Stimulated activated CD4-positive, alpha-beta T cell treated with anti-CD3 and anti-CD28 coated beads, Interleukin-2, amount 100 ng/mL, for 24 hours (primary cell): ENCODE measurements at regions not wholly inside any gene's neighbourhood (a gene's known extent, or its start where the extent isn't known, plus 50 kb on each side); places are given as distances from the start of the nearest gene placed in this dataset.
"Not testable (repeated sequence)": the region's sequence is repeated elsewhere in the genome, so short reads cannot be mapped to it uniquely, and the experiment has no call there.

Experiments
- DNase-seq, 2 donors: peaks; one replicate each; pipeline ENCODE4 v3.0.0-alpha.2; 2020

DNA sequence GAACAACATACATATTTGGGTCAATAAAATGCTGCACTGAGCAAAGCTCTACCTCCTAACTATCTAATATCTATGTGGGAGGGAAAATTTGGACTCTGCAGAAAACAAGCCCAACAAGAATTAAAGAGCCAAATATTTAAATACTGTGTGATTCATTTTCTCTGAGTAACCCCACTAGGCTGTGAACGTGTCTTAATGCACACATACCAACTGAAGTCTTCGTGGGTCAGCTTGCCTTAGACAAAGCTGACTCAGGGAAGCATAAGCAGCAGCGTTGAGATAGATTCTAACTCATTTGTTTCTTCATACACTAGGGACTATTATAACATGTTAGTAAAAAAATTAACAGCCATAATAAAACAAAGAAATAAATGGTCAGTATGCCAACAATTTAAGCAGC is 114.3 kb downstream of the GJA1 start:
- DNase-seq = no peak

DNA sequence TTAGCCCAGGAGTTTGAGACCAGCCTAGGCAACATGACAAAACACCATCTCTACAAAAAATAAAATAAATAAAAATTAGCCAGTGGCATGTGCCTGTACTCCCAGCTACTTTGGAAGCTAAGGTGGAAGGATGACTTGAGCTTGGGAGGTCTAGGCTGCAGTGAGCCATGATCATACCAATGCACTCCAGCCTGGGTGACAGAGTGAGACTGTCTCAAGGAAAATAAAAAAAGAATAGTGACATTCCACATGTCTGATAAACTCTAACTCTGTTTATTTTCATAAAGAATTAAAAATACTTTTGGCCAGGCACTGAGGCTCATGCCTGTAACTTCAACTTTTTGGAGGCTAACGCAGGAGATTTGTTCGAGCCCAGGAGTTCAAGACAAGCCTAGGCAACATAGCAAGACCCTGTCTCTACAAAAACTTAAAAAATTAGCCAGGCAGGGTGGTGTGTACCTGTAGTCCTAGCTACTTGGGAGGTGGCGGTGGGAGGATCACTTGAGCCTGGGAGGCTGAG is 115.1 kb downstream of the GJA1 start:
- no peak for DNase-seq

DNA sequence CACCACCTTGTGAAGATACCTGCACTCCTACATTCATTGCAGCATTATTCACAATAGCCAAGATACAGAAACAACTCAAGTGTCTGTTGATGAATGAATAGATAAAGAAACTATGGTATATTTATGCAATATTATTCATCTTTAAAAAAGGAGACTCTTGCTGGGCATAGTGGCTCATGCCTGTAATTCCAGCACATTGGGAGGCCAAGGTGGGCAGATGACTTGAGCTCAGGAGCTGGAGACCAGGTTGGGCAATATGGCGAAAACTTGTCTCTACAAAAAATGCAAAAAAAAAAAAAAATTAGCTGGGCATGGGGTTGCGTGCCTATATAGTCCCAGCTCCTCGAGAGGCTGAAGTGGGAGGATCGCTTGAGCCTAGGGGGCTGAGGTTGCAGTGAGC is 119.8 kb downstream of the GJA1 start:
- DNase-seq = no peak

DNA sequence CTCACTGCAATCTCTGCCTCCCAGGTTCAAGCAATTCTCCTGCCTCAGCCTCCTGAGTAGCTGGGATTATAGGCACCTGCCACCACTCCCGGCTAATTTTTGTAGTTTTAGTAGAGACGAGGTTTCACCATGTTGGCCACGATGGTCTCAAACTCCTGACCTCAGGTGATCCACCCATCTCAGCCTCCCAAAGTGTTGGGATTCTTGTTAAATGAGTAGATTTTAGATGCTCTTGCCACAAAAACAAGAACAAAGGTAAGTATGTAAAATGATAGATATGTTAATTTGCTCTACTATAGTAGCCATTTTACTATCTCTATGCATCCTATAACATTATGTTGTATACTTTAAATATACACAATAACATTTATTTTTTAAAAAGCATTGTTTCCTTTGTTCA is 120.7 kb downstream of the GJA1 start:
- DNase-seq = not testable (repeated sequence)

DNA sequence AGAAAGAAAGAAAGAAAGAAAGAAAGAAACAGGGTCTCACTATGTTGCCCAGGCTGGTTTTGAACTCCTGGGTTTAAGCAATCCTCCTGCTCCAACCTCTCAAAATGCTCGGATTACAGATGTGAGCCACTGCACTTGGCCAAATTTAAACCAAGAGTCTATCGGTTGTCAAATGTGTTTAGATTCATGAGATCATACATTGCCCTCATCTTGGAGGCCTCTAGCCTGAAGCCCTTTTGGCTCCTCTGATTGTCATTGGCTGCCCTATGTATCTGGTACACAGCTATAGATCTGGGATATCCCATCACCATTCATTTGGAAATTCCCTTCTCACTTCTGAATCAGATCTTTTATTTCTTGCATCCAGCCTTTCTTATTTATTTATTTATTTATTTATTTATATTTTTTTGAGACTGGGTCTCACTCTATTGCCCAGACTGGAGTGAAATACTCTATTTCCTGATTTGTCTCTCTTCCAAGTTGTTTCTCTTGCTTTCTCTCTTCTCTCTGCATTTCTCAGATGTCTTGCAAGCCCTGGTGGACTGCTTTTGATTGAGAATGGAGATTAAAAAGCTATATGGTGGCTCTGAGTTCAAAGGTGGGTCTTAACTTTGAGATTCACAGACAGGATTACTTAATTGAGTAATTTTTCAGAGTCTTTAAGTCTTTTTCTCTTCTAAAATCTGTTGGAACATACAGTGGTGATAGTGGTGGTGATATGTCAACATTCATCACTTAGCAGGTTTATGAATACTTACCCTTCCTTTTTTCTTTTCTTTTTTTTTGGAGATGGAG is 121.9 kb downstream of the GJA1 start:
- DNase-seq = no peak

DNA sequence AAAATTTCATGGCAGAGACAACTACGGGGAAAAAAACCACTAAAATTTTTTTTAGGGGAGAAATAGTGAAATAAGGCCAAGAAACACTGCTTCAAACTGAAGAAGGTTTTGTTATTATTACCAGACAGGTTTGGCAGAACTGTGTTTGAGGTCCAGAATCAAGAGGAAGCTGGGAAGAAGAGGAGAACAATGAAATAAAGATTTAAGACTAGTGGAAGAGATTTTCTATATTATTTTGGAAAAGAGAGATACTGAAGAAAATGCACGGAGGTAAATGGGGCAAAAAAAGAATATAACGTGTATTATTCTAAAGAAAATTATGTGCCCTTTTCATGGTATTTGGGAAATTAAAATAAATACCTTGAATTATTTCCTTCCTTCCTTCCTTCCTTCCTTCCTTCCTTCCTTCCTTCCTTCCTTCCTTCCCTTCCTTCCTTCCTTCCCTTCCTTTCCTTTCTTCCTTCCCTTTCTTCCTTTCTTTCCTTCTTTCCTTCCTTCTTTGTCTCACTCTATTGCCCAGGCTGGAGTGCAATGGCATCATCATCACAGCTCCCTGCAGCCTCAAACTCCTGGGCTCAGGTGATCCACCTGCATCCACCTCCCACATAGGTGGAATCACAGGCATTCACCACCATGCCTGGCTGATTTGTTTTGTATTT is 124.3 kb downstream of the GJA1 start:
- DNase-seq = no peak

DNA sequence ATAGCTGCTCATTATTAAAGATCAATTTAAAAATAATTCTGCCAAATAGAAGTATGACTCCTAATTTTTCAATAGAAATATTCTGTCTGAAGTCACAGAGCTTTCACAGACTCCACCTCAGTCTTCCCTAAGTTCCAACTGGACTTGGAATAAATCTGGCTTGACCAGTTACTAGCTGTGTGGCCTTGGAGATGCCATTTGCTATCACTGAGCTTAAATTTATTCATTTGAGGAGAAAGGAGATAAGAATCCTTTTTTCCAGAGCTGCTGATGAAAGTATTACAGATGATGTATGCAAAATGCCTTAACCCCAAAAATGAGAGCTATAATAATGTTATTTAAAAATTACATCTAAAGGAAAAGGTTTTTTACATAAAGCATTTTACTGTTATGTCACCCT is 125.0 kb downstream of the GJA1 start:
- DNase-seq = no peak

DNA sequence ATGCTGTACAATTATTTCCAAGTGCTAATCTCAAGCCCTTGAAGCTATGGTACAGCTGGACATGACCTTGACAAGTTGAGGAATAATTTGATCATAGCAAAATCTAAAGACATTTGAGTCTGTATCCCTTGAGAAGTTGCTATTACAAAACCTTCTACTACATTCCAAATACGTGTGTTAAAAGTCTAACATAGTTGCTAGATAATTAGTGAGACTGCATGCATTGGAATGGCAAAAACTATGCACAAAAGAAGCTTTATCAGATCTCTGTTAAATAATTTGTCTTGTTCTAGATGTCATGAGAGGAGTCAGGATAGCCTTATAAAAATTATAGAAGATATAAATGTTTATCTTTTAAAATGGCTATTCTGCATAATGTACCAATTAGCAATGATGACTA is 127.8 kb downstream of the GJA1 start:
- no peak for DNase-seq

DNA sequence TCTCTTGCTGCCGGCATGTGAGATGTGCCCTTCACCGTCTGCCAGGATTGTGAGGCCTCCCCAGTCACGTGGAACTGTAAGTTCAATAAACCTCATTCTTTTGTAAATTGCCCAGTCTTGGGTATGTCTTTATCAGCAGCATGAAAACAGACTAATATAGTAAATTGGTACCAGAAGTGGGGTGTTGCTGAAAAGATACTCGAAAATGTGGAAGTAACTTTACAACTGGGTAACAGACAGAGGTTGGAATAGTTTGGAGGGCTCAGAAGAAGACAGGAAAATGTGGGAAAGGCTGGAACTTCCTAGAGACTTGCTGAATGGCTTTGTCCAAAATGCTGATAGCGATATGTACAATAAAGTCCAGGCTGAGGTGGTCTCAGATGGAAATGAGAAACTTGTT is 129.1 kb downstream of the GJA1 start:
- not testable (repeated sequence) for DNase-seq

DNA sequence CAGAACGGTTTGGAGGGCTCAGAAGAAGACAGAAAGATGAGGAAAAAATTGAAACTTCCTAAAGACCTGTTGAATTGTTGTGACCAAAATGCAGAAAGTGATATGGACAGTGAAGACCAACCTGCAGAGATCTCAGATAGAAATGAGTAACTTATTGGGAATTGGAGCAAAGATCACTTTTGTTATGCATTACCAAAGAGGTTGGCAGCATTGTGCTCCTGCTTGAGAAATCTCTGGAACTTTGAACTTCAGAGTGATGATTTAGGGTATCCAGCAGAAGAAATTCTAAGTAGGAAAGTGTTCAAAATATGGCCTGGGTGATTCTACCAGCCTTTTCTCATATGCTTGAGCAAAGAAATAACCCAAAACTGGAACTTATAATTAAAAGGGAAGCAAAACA is 136.0 kb downstream of the GJA1 start:
- DNase-seq = no peak

DNA sequence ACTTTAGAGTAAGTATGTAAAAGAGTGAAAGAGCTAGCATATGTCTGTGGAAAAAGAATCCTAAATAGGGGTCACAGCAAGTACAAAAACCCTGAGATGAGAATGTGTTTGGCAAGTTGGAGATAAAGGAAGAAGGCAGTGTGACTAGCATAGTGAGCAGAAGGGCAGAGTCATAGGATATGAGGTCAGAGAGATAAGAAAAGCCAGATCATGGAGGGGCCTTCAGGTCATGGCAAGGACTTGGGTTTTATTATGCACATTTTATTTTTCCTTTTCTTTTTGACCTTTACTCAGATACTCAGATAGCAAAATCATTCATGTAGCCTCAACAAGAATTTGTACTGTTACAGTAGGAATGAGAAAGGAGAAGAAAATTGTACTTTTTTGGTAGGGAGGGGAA is 138.0 kb downstream of the GJA1 start:
- no peak for DNase-seq

DNA sequence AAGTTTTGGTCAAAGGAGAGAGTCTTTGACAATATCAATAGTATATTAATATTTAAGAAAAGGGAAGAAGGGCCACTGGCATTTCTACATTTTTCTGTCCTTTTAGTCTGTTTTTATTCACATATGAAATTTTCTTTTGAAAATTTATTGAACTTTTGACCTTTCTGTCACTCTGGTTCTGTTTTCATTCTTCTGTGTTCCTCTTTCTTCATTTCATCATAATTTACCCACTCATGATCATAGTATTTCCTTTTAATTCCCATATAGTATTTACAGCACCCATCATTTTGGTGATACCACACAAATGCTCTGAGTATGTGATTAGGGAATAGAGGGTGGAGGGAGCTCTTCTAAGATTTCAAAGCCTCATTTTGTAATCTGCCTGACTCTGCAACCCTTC is 142.8 kb downstream of the GJA1 start:
- no peak for DNase-seq

DNA sequence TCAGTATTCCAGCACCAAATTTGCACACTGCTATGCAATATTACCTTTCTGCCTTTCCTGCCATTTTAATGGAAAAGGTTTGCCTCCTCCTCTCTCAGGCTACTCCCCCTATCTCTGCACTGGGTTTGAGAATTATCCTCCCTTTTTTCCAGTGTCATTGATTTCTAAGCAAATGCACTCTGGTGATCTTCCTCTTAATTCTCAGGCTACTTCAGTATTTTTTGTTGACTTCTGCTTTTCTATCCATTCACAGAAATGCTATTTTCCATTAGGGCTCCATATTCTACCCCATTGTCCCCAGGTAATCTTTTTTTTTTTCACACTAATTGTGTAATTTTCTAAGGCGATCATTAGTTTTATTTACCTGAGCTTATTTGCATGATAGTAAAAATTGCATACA is 144.0 kb downstream of the GJA1 start:
- no peak for DNase-seq

DNA sequence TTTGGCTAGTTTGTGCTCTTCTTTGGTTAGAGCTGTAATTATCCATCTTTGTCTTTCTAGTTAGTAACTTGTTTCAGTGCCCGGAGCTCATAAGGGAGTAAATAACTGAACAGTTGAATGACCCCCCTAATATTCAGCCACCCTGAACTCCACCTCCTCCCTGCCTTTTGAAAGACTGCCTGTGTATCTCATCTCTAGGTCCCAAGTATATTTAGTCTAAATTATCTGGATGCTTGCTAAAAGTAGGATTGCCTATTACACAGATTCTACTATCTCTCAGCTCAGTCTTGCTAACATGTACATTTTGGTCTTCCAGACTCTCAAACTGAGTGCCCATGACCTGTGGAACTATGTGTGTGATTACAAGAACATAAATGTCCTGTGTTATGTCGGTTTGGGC is 145.9 kb downstream of the GJA1 start:
- DNase-seq = no peak

DNA sequence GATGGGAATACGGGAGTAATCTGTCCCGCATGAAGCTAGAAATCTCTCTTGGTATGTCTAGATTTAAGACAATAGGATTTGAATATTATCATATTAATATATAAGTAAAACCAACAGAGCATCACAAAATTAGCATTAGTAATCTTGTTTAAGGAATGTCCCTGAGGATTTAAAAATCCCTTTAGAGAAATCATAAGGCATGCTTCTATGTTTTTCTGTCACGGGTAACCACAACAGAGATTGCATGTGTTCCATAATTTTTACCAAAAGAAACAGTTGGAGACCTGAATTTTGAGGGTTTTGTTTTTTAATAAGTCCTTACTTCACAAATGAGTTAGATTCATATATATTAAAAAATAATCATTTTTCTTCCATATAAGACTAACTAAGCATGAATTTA is 146.8 kb downstream of the GJA1 start:
- DNase-seq = no peak

DNA sequence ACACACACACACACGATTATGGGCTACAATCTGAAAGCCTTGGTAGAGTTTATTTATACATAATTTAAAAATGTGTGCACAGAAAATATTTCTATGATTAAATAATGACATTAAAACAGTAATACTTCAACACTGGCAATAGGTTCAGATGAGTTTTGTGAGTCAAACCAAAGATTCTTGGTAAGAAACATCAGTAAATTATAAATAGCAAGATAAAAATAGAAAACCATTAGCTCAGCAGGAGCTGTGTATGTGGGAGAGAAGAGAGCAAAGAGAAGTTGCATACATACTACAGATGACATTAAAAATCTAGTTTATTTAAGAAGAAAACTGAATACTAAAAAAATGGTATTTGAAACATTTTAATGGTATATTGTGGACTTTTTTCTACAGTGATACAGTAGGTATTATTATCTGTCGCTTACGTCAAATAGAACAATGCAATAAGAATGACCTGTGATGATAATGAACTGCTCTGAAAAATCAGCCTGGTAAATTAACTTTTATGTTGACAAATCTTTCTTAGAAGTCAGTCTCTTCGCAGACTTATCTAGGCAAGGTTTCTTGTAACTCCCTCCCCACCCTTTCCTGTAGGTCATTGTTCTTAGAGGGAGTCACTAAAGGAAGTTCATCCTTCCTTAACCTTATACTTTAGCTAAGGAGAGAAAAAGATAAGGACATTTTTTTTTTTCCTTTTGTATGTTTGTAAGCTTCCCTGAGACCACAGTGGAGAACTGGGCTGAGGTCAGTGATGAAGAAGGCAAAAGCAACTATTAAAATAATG is 149.3 kb downstream of the GJA1 start:
- DNase-seq = no peak

DNA sequence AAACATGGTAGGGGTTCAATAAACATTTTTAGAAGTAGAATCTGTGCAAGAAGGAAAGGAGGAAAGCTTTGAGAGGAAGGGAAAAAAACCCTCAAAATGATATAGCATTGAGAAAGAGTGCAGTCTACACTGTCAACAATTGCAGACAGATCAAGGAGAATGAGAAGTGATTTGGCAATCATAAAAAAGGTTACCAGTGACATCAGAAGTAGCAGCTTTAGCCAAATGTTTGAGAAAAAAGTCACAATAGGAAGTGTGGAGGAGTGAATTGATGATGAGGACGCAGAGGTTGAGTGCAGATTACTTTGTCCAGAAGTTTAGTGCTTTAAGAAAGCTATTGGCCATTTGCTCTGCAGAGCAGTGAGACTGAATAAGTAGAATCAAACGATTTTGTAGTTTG is 155.0 kb downstream of the GJA1 start:
- no peak for DNase-seq

DNA sequence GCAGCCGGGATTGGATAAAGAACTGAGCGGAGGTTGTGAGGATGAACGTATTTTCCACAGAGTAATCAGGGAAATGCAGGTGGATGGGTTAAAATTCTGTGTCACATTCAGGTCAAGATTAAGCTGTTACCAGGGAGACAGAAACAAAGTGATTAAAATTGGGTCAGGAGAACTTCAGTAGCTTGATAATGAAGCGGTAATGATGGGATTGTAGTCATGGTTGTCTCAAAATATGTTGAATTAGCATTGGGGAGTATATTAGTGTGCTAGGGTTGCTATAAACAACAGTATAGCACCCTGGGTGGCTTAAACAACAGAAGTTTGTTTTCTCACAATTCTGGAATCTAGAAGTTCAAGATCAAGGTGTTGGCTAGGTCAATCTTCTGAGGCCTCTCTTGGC is 155.5 kb downstream of the GJA1 start:
- DNase-seq = no peak

DNA sequence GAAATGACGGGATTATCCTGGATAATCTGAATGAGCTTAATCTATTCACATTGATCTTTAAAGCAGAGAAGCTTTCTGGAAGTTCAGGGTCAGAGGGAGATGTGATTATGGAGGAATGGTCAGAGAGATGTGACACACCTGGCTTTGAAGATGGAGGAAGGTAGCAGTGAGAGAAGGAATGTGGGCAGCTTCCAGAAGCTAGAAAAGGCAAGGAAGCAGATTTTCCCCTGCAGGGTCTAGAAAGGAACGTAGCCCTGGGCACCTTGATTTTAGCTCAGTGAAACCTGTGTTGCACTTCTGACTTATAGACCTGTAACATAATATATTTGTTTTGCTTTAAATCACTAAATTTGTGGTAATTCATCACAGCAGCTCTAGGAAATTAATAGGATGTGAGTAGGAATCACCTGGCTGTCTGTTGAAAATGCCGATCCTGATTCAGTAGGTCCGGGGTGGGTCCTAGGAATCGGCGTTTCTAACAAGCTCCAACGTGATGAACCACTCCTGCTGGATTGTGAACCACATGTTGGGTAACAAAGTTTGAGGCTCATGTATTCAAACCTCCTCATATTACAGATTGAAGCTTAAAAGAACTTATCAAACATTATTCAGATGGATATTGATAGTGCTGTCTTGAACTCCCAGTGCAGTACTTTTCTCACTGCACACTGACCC is 157.0 kb downstream of the GJA1 start:
- no peak for DNase-seq

DNA sequence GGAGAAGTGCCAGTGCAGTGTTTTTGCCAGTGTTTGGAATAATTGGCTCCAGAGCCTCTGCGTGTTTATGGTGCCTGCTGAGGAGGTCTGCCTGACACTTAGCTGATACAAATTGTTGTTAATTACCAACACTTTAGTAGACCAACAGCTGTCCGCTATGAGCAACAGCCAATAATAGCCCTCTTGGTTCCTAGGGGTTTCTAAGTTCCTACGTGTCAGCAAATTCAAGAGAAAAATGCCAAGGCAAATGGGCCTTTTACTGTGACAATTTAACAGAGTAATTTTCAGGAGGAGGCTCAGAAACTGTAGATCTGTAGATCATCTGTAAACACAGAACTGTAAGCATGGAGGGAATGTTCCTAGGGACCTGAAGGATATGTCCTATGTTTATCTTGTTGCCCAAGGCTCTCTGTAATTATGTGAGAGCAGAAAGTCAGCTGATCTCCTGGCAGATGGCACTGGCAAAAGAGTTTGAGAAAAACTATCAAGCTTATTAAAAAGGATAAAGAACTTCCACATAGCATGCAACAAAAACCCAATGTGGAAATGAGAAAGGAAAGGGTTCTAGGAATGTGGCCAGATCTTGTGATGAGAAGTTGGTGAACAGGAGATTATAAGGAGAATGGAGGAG is 157.7 kb downstream of the GJA1 start:
- DNase-seq = no peak

DNA sequence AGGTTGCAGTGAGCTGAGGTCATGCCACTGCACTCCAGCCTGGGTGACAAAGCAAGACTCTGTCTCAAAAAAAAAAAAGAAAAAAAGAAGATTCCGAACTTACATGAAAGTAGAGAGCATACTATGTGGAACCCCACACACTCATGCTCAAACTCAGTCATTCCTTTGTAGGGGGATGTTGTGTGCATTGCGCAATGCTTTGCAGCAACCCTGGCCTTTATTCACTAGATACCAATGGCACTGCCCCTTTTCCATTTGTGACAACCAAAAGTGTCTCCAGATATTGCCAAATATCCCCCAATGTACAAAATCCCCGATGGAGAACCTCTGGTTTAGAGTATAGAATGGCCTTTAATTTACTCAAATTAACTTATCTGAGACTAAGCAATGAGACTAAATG is 158.6 kb downstream of the GJA1 start:
- DNase-seq = no peak

DNA sequence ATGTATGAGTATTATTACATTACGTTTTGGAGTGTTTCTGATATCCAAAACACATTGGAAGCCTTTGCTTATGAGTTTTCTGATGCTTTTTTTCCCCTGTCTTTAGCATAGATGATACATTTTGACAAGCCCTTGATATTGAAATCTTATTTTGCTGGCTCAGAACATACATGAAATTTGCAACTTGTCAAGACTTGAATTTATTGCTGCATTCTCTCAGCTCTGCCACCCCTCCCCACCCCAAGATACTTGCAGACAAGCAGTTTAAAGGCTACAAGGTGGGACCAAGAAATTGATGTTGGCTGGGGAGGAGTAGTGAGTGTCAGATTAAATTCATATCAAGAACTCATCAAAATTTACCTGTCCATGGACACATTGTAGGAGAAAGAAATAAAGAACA is 160.2 kb downstream of the GJA1 start:
- no peak for DNase-seq

DNA sequence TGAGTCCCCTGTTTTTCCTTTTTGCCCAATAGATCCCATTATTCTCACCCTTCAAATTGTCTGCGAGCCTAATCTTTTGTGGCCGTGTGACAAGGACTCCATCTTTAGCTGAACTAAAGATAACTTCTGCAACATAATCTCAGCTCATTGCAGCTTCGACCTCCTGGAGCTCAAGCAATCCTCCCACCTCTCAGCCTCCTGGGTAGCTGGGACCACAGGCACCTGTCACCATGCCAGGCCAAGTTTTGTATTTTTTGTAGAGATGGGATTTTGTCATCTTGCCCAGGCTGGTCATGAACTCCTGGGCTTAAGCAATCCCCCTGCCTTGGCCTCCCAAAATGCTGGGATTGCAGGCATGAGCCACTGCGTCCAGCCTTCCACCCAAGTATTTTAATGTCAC is 161.0 kb downstream of the GJA1 start:
- DNase-seq = no peak
